ENCODE measurements at regions not wholly inside any gene's neighbourhood (a gene's known extent, or its start where the extent isn't known, plus 50 kb on each side); places are given as distances from the start of the nearest gene placed in this dataset.

DNA sequence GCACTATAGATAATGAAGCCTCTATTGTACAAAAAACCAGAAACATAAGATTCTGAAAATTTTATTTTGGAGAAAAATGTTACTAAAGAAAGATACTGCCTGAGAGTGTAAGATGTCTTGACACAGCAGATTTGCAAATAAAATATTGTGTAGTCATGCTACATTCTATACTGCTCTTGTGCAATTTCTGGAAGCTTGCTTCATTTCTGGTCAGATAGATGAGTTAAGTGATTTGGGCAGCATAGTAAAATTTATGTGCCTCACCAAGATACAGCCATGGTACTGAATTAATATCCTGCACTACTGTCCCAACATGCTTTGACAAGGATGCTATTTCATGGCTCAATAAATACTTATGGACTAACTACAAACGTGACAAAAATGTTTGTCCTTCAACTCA, 55.1 kb upstream of the STARD13 start:
- ChIA-PET POLR2A (no interaction called here), CTCF (no interaction called here)
- DNase-seq (no peak), ATAC-seq (no peak)
- no peak overlapping the region for H3K27ac Mint-ChIP-seq
- no peaks in the 10 kb centered on the region for H3K9me3 Mint-ChIP-seq (ENCODE audit: low read depth)
- H3K36me3 Mint-ChIP-seq (ENCODE audit: low read depth), result no peaks in the 10 kb centered on the region
- no peaks in the 10 kb centered on the region for H3K4me1 Mint-ChIP-seq
- no peak overlapping the region for H3K4me3 Mint-ChIP-seq
- intact Hi-C loops (cut with DNase I, micrococcal nuclease), result no loop called here
- peaks cover 4% of the 10 kb centered on the region for H3K27me3 Mint-ChIP-seq

DNA sequence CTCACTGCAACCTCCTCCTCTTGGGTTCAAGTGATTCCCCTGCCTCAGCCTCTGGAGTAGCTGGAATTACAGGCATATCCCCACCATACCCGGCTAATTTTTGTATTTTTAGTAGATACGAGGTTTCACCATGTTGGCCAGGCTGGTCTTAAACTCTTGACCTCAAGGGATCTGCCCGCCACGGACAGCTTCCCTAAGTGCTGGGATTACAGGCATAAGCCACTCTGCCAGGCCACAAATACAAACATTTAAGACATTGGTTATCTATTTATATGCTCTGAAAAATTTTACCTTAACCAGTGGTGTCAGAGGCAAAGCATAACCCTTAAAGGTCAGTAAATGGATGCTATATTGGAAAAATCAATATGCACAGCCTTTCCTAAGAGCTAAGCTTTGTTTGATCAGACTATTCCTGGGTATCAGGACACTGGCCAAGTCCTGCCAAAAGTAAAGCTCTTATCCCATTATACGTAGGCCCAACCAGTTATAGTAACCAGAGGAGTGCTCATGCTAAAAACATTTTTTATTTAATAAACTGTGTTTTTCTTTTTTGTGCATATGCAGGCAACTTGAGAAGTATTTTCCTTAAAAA, 56.4 kb upstream of the STARD13 start:
- Mint-ChIP-seq H3K4me1 (no peaks in the 10 kb centered on the region), H3K9me3 (ENCODE audit: low read depth) (no peaks in the 10 kb centered on the region), H3K4me3 (no peak overlapping the region), H3K27ac (no peak overlapping the region), H3K27me3 (peaks cover 4% of the 10 kb centered on the region), H3K36me3 (ENCODE audit: low read depth) (no peaks in the 10 kb centered on the region)
- ATAC-seq (no peak), DNase-seq (no peak)
- intact Hi-C loops (cut with DNase I, micrococcal nuclease), result no loop called here
- POLR2A ChIA-PET, result no interaction called here
- CTCF ChIA-PET, result interaction anchor here (0.6 kb wide), 2 partner anchors 748 to 999 kb away, joined by 3 read pairs; no protein-coding TSS in a partner anchor

DNA sequence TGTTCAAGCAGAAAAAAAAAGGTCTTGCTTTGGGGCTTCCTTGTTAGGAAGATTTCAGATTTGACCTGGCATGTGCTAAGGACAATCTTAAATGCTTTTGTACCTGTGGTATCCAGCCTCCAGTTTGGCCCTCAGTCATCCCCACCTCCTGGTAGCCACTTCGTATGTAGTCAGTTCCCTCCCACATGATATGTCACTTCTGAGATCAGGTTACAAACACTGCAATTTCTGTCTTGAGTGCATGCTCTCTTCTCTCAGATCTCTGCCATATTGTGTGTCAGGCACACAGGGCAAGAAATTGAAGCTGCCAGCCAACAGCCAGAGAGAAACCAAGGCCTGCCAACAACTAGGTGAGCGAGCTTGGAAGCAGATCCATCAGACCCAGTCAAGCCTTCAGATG, 60.3 kb upstream of the STARD13 start:
- DNase-seq (no peak), ATAC-seq (no peak)
- H3K4me3 Mint-ChIP-seq, result no peak overlapping the region
- H3K9me3 Mint-ChIP-seq (ENCODE audit: low read depth), result no peaks in the 10 kb centered on the region
- H3K27ac Mint-ChIP-seq, result no peak overlapping the region
- peaks cover 2% of the 10 kb centered on the region for H3K4me1 Mint-ChIP-seq
- H3K27me3 Mint-ChIP-seq, result peaks cover 20% of the 10 kb centered on the region
- no peaks in the 10 kb centered on the region for H3K36me3 Mint-ChIP-seq (ENCODE audit: low read depth)
- intact Hi-C loops (cut with DNase I, micrococcal nuclease), result no loop called here
- ChIA-PET POLR2A (no interaction called here), CTCF (no interaction called here)

DNA sequence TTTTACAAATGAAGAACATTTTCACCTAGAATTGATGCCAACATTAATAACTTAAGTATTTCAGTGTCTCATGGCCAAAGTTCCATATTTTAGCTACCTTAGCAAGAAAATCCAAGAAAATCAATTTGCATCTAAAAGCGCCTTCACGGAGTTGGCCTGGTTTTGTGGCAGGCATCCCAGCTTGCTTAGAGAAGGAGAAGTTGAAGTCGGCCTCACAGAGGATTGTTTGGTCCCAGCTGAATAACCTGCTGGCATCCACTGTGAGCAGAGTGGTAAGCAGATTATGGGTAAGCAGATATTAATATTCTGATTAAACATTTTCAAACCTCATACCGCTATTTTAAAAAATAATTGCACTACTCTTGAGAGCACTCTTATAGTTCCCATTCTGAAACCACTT, 62.3 kb upstream of the STARD13 start:
- no peaks in the 10 kb centered on the region for H3K36me3 Mint-ChIP-seq (ENCODE audit: low read depth)
- H3K9me3 Mint-ChIP-seq (ENCODE audit: low read depth), result no peaks in the 10 kb centered on the region
- H3K4me1 Mint-ChIP-seq, result peaks cover 2% of the 10 kb centered on the region

DNA sequence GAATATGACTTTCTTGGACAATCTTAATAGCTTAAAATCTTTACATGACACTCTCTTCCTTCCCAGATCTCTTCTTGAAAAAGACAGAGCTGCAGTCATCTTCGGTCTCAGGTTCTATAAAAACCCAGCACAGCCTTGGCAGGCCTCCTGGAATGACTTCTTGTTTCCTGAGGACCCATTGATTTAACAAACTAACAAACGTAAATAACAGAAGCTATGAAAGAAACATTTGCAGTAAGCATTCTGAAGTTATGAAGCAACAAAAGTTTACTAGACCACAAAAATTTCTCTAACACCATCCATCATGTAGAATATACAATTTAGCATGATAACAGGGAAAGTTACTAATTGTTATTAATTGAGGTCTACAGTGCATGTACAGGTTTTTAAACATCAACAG, 62.8 kb upstream of the STARD13 start:
- no peak overlapping the region for H3K4me3 Mint-ChIP-seq
- H3K36me3 Mint-ChIP-seq (ENCODE audit: low read depth), result no peaks in the 10 kb centered on the region
- no peaks in the 10 kb centered on the region for H3K9me3 Mint-ChIP-seq (ENCODE audit: low read depth)
- DNase-seq (no peak), ATAC-seq (no peak)
- H3K27ac Mint-ChIP-seq, result no peak overlapping the region
- ChIA-PET POLR2A (no interaction called here), CTCF (no interaction called here)
- H3K27me3 Mint-ChIP-seq, result peaks cover 35% of the 10 kb centered on the region
- peaks cover 2% of the 10 kb centered on the region for H3K4me1 Mint-ChIP-seq
- intact Hi-C loops (cut with DNase I, micrococcal nuclease), result no loop called here

More for the DNA sequence above, 62.3 kb upstream of the STARD13 start:
- Mint-ChIP-seq H3K4me3 (no peak overlapping the region), H3K27ac (no peak overlapping the region), H3K27me3 (peaks cover 30% of the 10 kb centered on the region)
- ChIA-PET CTCF (no interaction called here), POLR2A (no interaction called here)
- ATAC-seq, result no peak
- no peak for DNase-seq
- intact Hi-C loops (cut with DNase I, micrococcal nuclease), result no loop called here

DNA sequence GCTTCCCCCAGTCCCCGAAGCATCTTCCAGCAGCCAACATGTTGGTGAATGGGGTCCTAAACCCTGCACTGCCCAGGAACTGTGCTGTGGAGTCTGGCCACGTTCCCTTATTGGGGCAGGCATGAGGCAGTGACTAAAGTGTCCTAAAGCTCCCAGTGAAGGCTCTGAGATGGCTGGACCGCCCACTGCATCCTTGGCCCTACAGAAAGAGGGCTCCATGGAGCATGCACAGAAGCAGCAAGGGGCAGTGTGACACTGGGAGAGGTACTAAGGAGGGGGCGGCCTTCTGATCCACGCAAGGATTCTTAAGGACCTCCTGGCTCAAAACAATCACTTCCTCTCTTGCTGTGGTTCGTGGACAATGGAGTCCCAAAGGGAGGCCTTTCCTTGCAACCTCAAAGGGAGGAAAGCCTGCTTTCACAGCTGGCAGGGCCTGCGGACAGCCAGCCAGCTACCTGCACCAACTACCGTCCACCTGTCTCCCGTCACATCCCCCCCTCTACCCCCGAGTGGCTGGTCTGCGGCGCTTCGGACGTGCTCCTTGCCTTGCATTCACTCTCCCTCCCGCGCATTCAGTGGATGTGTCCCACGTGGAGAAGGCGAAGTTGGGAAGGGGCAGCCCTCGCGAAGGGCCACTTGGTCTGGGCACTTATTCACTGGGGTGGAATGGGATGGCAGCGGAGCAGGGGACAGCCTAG, 63.9 kb upstream of the STARD13 start:
- Mint-ChIP-seq H3K4me3 (no peak overlapping the region), H3K27me3 (peaks cover 40% of the 10 kb centered on the region), H3K9me3 (ENCODE audit: low read depth) (no peaks in the 10 kb centered on the region), H3K36me3 (ENCODE audit: low read depth) (no peaks in the 10 kb centered on the region), H3K27ac (no peak overlapping the region), H3K4me1 (peaks cover 2% of the 10 kb centered on the region)
- POLR2A ChIA-PET, result no interaction called here
- intact Hi-C loops (cut with DNase I, micrococcal nuclease), result no loop called here
- CTCF ChIA-PET, result interaction anchor here (0.7 kb wide), 1 partner anchor 31 kb away, joined by 3 read pairs; no protein-coding TSS in a partner anchor
- ATAC-seq (no peak), DNase-seq (no peak)

DNA sequence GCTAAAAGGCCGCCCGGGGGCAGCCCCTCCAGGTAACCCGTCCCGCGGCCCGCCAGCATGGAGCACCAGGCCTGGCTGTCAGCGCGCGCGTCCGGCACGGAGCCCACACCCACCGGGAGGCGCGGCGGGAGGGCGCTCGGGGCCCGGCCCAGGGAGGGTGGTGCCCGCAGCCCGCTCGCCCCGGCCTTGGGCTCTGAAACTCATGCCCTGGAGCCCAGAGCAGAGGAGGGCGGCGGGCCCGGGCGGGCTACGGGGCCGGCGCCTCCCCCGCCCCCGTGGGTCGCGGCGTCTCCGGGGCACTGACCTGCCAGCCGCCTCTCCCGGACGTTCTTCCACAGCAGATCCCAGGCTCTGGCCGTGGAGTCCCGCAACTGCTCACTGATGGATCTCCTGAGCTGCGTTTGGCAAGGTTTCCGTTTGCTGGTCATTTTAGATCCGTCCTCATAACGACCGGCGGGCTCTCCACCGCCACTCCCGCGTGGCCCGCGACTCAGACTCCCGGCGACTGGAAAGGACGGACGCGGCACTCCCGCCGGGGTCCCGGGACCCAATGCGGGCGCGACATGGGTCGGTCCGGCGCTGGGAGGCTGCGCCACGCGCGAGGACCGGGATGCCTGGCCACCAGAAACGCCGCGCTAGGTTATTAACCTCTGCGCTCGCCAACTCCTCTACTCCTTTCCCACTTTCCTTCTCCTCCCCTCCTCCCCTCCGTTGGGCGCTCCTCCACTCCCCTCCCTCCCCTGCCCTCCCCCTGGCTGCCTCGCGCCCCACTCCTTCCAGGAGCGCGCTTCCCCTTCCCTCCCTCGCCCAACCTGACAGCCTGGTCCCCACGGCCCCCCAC, 64.7 kb upstream of the STARD13 start:
- peaks cover 43% of the 10 kb centered on the region for H3K27me3 Mint-ChIP-seq
- intact Hi-C loops (cut with DNase I, micrococcal nuclease), result no loop called here
- H3K4me1 Mint-ChIP-seq, result peaks cover 2% of the 10 kb centered on the region
- H3K36me3 Mint-ChIP-seq (ENCODE audit: low read depth), result no peaks in the 10 kb centered on the region
- H3K9me3 Mint-ChIP-seq (ENCODE audit: low read depth), result no peaks in the 10 kb centered on the region
- DNase-seq, result no peak
- ATAC-seq, result no peak
- ChIA-PET POLR2A (no interaction called here), CTCF (interaction anchor here (0.7 kb wide), 1 partner anchor 31 kb away, joined by 3 read pairs; no protein-coding TSS in a partner anchor)
- H3K27ac Mint-ChIP-seq, result no peak overlapping the region
- H3K4me3 Mint-ChIP-seq, result no peak overlapping the region

DNA sequence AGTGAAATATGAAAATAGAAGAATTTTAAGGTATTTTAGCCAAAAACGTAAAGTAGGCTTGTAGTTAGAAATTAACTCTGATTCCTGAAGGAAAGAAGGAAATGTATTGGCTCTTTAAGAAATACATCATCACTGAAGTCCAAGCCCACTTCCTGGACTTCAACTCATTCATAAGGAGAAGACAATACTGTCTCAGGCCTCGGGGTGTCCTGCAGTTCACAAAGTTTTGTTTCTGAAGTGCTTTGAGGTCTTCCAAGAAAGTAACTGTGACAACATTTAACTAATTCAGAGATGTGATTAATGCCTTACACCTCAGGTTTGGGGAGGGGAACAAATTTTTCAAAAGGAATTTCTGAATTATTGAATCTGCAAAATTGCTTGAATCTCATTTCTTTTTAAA, 65.8 kb upstream of the STARD13 start:
- intact Hi-C loops (cut with DNase I, micrococcal nuclease), result no loop called here
- Mint-ChIP-seq H3K9me3 (ENCODE audit: low read depth) (no peaks in the 10 kb centered on the region), H3K27me3 (peaks cover 47% of the 10 kb centered on the region), H3K36me3 (ENCODE audit: low read depth) (no peaks in the 10 kb centered on the region), H3K4me1 (peaks cover 2% of the 10 kb centered on the region), H3K4me3 (no peak overlapping the region), H3K27ac (no peak overlapping the region)
- ATAC-seq (no peak), DNase-seq (no peak)
- CTCF ChIA-PET, result no interaction called here
- POLR2A ChIA-PET, result no interaction called here

DNA sequence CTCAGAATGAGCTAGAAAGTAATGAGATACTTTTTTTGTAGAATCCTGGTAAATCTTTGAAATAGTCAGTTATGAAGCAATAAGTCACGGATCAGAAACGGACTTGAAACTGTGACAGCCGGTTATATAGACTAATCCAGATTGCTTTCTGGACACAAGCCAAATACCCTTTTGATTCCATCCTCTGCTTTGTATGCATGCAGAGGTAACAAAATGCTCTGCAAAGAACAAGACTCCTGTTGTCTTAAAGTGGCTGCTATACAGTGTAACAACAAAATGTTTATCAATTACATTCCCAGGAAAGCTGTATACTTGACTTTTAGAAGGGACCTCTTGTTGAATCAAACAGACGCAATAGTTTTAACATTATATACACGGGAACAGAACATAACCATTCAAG, 66.5 kb upstream of the STARD13 start:
- peaks cover 47% of the 10 kb centered on the region for H3K27me3 Mint-ChIP-seq

DNA sequence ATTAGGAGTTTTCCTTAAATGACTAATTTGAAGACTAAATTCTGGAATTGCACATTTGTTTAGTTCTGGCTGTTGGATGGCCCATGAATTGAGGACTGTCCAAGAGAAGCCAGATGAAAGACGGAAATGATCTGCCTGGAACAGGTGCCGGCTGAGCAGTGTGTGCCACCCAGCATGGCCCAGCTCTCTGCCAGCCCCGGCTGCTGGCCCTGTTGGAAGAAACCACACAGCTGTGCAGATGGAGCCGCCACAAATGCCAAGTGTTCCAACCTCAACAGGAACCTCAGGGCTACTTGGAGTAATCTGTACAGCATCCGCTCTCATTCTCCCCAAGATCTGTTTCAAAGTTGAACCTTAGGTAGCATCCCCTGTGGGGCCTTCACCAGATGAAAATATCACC, 67.0 kb upstream of the STARD13 start:
- H3K36me3 Mint-ChIP-seq (ENCODE audit: low read depth), result no peaks in the 10 kb centered on the region
- peaks cover 49% of the 10 kb centered on the region for H3K27me3 Mint-ChIP-seq
- ATAC-seq (no peak), DNase-seq (no peak)
- H3K27ac Mint-ChIP-seq, result no peak overlapping the region
- H3K4me3 Mint-ChIP-seq, result no peak overlapping the region
- ChIA-PET CTCF (no interaction called here), POLR2A (no interaction called here)
- intact Hi-C loops (cut with DNase I, micrococcal nuclease), result no loop called here
- H3K9me3 Mint-ChIP-seq (ENCODE audit: low read depth), result no peaks in the 10 kb centered on the region
- peaks cover 2% of the 10 kb centered on the region for H3K4me1 Mint-ChIP-seq

More for the DNA sequence above, 66.5 kb upstream of the STARD13 start:
- Mint-ChIP-seq H3K4me1 (peaks cover 2% of the 10 kb centered on the region), H3K36me3 (ENCODE audit: low read depth) (no peaks in the 10 kb centered on the region), H3K27ac (no peak overlapping the region), H3K9me3 (ENCODE audit: low read depth) (no peaks in the 10 kb centered on the region), H3K4me3 (no peak overlapping the region)
- DNase-seq (no peak), ATAC-seq (no peak)
- CTCF ChIA-PET, result no interaction called here
- POLR2A ChIA-PET, result no interaction called here
- intact Hi-C loops (cut with DNase I, micrococcal nuclease), result no loop called here

DNA sequence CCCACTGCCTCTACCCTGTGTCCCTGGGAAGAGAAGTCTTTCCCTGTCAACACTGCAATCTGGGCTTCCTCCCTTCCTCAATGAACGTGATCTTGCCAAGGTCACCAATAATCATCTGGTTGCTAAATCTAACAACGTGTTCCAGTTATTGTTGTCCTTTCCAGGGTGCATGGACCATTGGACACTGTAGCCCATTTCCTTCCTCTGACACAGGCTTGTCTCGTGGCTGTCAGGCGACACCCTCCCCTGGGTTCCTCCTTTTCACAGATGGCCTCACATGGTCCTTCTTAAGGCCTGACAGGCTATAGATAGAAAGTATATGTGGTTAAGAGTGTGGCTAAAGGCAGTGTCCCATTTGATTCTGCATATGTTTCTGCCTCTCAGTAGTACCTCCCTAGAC, 67.7 kb upstream of the STARD13 start:
- POLR2A ChIA-PET, result no interaction called here
- no peak for DNase-seq
- intact Hi-C loops (cut with DNase I, micrococcal nuclease), result no loop called here
- H3K9me3 Mint-ChIP-seq (ENCODE audit: low read depth), result no peaks in the 10 kb centered on the region
- ATAC-seq, result no peak
- H3K4me1 Mint-ChIP-seq, result peaks cover 2% of the 10 kb centered on the region
- H3K27ac Mint-ChIP-seq, result no peak overlapping the region
- H3K36me3 Mint-ChIP-seq (ENCODE audit: low read depth), result no peaks in the 10 kb centered on the region
- peaks cover 47% of the 10 kb centered on the region for H3K27me3 Mint-ChIP-seq
- no peak overlapping the region for H3K4me3 Mint-ChIP-seq
- CTCF ChIA-PET, result no interaction called here

DNA sequence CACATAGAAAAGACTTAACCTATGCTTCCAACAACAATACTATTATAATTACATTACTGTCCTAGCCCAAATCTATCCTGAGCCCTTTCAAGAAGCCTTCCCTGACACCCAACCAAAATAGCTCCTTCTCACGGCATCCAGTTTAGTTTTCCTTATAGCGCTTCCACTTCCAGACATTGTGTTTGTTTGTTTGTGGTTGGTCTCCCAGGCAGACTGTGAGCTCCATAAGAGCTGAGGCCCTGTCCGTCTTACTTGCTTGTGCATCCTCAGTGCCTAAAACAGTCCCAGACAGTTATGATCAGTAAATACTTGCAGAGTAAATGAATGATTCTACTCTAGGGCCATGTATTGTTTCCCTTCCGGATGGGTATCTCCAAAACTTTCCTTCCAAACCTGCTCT, 68.1 kb upstream of the STARD13 start:
- ChIA-PET POLR2A (no interaction called here), CTCF (no interaction called here)
- Mint-ChIP-seq H3K9me3 (ENCODE audit: low read depth) (peaks cover 2% of the 10 kb centered on the region), H3K27me3 (peaks cover 47% of the 10 kb centered on the region), H3K36me3 (ENCODE audit: low read depth) (no peaks in the 10 kb centered on the region), H3K4me3 (no peak overlapping the region), H3K27ac (no peak overlapping the region), H3K4me1 (peaks cover 2% of the 10 kb centered on the region)
- intact Hi-C loops (cut with DNase I, micrococcal nuclease), result no loop called here
- DNase-seq (no peak), ATAC-seq (no peak)
